T follicular helper cell (primary cell): ENCODE measurements at regions not wholly inside any gene's neighbourhood (a gene's known extent, or its start where the extent isn't known, plus 50 kb on each side); places are given as distances from the start of the nearest gene placed in this dataset.
"Not testable (repeated sequence)": the region's sequence is repeated elsewhere in the genome, so short reads cannot be mapped to it uniquely, and the experiment has no call there.

Experiments used
- DNase-seq: peaks from one replicate; pipeline ENCODE4 v3.0.0-alpha.2; 2020; ENCODE audit warnings: low read depth

DNA sequence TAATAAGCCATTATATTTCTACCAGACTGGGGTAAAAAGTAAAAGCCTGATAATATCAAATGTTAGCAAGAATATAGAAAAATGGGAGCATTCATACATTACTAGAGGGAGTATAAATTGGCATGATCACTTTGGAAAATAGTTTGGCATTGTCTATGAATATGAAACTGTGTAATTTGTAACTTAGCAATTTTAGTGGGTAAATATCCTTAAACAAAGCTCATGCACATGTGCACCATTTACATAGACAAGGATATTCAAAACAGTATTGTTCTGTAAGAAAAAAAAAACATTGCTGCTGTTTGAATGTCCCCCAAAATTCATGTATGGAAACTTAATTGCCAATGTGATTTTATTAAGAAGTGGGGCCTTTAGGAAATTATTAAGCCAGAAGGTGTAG, 166.4 kb upstream of the SLC27A6 start:
- DNase-seq: no peak

DNA sequence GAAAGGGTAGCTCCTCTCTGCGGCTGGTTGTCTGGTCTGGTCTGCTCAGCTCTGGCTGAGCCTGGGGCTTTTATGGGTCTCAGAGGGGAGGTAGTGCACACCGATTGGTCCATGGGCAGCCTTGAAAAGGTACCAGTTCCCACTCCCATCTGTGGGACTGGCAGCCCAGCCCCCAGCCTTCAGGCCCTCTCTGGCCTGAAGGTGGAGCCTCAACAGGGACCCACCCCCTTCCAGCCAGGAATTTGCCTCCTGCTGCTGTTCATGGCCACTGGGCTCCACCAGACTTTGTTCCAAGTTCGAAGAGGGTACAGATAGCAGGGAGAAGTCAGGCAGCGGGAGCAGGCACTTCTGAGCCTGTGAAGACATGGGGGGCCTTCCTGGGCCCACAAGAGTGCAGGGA, 165.3 kb upstream of the SLC27A6 start:
- no peak for DNase-seq

DNA sequence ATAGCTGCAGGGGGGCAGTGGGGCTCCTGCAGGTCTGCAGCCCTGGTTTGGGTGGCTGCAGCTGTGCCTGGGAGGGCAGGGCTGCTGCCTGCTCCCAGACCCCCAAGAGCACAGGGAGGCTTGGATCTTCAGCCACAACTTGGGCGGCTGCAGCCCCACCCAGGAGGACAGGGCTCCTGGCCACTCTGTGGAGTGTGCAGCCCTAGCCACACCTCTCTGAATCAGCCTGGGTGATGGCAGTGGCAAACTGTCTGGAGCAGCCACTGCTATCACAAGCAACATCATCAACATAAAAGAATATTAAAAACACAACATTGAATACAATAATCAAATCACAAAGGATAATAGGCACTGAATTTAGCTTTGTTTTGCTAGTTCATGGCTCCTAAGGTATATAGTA, 164.9 kb upstream of the SLC27A6 start:
- DNase-seq: no peak

DNA sequence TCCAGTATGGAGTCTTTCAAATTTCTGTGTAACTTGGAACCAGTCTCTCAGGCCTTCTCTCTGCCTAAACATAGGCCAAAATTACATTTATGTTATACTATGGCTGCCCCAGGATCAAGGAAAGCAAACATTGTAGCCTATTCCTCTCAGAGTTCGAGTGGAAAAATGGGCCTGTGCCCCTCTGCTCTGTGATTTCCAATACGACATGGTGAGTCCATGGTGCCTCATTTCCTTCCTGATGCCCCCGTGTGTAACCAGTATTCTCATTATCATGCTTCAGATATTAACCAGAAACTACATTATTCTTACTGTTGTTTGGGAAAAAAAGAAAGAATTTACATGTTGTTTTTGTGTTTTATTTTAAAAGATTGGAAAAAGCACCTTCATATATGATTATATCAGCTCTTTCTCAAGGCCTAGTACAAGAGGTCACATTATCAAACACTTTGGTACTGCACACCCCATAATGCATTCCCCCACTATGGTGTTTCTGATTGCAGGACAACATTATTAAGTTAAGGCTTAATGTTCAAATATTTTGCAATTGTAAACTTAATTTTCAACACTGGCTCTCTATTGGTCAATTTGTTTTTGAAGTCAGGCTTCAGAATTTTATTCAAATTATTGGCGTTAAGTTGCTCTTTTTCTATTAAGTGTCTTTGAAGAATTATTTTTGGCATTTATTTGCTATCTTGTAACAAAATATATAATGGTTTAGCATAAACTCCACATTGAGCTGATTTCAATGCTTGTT, 151.8 kb upstream of the SLC27A6 start:
- DNase-seq: no peak

DNA sequence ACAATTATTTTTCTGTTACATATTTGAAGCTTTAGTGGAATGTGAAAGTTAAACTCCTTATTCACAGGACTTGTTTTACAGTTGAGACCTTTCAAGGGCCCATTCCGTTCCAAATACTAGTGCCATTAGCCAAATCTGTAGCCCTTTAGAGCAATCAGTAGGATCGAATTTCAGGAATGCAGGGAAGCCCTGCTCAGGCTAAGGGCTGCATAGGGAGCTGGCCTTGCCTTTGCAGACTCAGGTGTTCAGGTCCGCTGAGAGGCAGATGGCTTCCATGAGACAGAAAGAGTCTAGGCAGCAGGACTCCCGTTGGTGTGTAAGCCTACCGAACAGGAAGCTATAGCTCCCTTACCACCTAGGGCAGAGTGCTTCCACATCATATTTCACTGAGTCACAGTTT, 150.1 kb upstream of the SLC27A6 start:
- no peak for DNase-seq

DNA sequence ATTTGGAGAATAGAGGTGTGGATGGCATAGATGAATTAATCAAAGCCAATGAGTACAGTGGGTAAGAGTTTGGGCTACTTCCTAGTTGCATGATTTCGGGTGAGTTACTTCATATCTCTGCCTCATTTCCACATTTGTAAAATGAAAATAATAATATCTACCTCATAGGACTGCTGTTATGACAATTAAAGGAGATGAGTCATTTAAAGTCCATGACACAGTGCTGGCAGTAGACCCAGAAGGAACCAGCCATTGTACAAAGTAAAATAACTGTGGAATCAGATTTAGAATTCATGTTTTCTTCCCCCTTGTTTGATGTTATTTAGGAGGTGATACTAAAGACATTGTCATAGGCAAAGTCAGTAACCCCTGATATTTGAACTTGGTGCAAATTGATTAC, 139.5 kb upstream of the SLC27A6 start:
- no peak for DNase-seq

DNA sequence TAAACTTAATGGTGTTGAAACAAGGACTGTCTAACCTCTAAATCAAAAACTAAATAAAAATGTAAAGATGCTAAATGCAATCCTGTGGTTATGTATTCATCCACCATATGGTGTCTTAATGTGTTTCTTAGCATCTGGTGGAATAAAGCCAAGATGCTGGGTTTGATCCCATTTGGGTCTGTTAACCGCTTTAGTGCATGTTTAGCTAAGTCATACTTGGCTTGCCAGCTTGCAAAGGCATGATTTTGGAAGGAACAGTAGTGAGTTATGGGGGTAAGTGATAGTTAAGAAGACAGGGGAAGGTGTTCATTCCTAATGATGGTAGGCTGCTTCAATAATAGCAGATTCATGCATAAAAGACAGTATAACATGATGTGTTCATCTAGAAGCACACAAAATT, 139.0 kb upstream of the SLC27A6 start:
- DNase-seq: no peak

DNA sequence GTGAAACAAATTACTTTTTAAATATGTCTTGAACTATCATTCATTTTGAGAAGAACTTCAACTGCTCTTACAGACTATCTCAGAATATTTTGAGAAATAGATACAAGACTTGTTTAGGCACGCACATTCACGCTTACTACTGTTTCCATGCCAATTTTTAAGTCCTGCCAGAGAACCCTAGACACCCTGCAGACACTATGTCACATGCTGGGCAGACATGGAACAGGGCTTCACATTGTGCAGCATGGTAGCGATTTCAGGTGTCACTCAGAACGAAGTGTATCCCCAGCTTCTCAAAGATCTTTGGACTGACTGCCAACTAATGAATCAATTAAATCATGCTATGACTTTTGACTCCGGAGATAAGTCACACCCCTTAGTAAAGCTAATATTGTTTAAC, 128.7 kb upstream of the SLC27A6 start:
- DNase-seq: no peak

DNA sequence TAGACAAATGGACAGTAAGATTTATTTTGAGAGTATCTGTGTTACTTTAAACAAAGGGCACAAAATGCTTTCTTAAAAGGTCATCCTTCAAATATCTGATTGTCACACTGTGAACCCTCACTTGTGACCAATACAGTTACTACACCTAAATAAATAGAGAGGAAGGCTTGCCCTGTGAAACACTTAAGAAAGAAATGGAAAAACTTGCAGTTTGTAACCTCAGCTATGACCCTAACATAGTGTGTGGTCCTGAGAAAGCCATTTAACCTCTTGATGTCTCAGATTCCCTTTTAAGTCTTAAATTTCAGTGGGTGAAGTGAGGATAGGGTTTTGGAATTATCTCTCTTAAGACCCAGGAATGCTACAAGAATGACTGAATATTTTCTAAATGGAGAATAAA, 126.7 kb upstream of the SLC27A6 start:
- no peak for DNase-seq

DNA sequence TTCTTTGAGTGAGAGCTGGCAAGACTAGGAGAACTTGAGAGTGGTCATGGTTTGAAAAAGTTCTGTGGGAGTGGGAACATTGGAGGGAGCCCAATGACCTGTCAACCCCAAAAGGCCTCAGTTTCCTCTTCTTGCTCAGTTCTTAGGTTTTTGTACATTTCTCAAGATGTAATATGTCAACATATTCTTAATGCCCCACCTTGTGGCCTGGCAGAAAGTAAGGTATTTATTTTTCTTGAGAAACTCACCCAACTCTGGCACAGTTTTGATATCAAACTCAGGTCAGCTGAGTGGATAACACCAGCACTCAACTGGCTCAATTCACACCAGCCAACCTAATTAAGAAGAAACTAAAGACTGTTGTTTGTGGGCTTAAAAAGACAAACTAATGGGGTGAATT, 123.0 kb upstream of the SLC27A6 start:
- no peak for DNase-seq

DNA sequence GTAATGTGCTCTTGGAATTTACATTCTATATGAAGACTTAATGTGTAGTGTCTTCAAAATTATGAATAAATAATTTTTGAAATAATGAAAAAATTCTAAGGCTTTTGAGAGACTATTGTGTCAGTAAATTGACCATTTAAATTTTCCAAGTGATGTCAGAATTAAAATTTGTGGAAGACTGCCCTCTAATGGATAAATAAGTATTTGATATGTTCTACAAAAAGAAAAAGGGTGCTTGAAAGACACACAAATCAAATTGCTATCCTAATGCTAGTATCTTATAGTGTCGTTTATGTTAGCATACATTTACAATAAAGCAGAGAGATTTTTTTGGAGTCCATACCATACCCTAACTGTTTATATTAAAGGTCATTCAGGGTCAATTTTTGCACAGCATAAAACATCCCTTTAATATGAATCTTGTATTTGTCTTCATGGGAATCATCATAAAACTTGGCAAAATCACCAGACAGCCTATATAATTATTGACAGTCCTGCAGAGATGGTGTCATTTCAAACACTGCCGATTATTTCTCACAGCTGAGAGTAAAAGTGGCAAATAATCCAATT, 120.8 kb upstream of the SLC27A6 start:
- no peak for DNase-seq

DNA sequence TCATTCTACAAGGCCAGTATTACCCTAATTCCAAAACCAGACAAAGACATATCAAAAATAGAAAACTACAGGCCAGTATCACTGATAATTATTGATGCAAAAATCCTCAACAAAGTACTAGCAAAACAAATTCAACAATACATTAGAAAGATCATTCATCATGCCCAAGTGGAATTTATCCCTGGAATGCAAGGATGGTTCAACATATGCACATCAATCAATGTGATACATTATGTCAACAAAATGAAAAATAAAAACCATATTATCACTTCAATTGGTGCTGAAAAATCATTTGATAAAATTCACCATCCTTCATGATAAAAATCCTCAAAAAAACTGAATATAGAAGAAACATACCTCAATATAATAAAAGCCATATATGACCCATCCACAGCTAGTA, 115.2 kb upstream of the SLC27A6 start:
- no peak for DNase-seq

DNA sequence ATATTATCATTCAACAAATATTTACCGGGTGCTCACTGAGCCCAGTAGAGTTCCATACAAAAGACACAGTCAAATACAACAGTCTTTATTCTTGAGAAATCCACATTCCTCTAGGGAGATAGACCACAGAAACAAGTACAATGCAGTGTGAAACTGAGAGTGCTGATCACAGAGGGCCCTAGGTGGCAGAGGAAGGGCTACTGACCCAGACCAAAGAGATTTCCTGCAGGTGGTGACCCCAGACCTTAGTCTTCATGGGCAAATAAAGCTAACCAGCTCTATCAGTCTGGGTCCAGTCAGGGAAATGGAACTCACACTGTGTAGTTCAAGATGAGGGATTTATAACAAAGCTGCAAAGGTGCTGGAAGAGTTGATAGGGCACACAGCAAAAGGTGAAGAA, 110.4 kb upstream of the SLC27A6 start:
- DNase-seq: no peak

DNA sequence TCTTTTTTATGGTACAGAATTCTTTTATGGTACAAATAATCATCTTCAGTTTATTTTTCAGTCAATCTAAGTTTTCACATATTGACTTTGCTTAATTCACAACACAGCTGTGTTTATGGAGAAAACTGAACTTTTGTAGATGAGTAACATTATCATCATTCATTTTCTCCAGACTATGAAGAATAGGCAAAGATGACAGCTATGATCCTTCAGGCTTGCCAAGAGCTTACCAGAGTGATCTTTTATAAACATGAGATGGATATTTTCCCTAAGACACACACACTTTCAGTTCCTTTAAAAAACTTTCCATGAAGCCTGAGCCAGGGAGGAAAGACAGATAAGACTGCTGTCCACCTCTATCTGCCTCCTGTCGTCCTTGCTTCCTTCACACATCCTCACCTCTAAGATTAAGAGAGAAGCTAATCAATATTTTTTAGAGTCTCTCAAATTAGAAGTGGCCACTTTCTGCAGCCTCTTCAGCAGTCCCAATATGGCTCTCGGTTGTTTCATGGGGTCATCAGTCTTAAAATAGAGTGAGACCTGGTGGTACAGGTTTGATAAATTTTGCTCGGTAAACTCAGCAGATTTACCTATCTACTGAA, 108.1 kb upstream of the SLC27A6 start:
- no peak for DNase-seq

DNA sequence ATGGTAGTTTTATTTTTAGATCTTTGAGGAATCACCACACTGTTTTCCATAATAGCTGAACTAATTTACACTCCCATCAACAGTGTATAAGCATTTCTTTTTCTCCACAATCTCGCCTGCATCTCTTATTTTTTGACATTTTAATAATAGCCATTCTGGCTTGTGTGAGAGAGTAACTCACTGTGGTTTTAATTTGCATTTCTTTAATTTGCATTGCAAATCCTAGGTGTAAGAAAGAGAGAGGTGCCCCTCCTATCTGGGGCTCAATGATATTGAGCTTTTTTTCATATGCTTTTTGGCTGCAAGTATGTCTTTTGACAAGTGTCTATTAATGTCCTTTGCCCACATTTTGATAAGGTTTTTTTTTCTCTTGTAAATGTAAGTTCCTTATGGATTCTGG, 106.3 kb upstream of the SLC27A6 start:
- no peak for DNase-seq

DNA sequence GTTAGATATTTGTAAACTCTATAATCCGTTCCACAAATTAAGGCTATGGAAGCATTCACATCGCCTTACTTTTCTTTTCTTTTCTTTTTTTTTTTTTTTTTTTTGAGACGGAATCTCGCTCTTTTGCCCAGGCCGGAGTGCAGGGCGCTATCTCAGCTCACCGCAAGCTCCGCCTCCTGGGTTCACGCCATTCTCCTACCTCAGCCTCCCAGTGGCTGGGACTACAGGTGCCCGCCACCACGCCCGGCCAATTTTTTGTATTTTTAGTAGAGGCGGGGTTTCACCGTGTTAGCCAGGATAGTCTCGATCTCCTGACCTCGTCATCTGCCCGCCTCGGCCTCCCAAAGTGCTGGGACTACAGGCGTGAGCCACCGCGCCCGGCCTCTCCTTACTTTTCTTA, 104.1 kb upstream of the SLC27A6 start:
- DNase-seq: not testable (repeated sequence)

DNA sequence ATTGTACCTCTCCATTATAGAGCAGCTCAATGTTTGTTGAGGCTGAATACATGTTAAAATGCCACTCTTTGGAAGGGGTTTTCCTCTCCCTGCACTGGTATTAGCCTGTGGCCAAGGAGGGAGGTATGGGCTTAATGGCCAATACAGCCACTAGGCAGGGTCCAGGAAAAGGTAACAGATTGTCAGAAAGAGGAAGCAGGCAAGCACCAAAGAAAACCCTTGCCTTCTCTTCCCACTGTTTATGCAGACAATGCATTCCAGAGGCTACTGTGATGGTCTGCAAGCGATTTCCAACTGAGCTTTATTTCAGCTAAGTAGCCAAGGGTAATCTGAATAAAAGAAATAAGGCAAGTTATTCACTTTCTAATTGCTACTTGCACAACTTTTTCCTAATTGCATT, 95.3 kb upstream of the SLC27A6 start:
- DNase-seq: no peak

DNA sequence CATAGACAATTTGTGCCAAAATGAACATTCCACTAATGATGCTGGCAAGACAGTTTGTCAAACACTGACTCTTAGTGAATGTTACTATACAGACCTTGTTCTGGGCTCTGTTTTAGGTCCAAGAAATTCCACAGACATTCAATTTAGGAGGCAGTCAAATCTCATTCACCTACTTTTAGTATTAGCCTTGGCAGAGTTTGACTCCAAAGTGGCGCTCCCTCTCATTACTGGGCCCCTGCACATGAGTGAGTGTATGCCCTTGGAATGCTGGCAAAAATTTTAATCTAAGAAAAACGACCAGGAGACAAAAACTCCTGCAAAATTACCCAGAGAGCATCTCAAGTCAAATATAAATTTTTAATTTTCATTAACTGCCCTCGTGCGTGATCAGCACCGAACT, 94.9 kb upstream of the SLC27A6 start:
- no peak for DNase-seq

DNA sequence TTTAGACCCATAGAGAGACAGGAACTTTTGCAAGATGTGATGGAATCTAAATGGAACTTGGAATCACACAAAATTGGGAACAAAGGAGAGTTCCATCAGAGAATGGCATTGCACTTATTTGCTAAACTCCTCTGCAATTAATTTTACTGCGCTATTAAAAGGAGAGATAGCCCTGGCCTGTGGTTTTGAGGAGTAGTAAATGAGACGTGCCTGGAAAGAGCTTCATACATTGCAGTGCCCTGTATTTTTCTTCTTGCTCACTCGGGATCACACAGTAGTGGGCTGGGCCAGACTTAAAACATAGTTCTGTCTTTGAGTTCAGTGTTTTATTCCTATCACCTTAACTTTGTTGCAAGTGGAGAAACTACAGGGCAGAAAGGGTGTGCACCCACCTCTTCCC, 94.4 kb upstream of the SLC27A6 start:
- DNase-seq: no peak

DNA sequence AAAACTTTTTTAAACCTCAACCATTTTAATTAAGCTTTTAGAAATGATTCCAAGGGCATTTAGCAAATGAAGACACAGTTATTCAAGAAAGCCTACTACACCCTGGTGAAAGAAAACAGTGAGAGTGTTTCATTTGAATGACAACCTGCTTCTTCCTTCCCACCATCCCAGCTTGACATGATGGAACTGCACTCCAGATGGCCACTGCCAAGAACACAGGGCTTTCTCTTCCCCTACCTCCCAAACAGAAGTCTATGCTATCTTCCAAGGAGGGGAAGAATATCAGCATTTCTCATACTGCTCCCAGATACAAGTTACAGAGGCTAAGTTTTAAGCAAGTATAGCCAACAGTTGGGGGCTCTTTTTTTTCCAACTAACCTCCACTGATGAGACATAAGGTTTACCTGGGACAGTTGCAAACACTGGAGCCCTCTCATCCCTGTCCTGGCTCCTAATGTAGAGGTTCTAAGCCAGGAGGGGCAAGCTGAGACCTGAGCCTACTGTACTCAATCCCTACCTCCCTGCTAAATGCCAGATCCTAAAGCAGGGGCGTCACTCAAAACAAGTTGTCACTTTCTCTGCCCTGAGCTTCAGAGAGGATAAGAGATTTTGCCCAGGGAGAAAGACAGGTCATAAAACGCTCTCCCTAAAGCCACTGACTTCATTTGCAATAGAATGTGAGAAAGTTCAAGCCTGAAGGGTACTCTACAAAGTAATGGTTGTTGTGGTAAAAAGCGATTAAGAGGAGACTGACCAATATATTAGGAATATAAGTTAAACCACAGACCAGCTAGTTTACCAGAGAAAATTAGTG, 88.5 kb upstream of the SLC27A6 start:
- no peak for DNase-seq

DNA sequence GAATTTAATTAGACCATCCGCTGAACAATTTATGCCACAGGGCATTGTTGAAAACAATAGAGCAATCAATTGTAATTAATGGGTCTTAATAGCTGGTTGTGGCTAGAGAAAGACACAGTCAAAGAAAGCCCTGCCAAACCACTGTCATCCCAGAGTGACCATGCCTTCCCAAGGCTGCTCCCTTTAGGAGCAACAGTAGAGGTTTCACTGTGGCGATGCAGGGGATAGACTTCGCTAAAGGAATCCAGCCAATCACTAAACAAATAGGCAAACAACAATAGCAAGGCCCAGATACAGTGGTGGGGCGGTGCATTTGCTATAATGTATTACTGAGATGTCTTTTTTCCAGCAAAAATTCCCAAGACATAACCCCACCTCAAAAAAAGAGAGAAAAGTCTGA, 87.8 kb upstream of the SLC27A6 start:
- DNase-seq: no peak

DNA sequence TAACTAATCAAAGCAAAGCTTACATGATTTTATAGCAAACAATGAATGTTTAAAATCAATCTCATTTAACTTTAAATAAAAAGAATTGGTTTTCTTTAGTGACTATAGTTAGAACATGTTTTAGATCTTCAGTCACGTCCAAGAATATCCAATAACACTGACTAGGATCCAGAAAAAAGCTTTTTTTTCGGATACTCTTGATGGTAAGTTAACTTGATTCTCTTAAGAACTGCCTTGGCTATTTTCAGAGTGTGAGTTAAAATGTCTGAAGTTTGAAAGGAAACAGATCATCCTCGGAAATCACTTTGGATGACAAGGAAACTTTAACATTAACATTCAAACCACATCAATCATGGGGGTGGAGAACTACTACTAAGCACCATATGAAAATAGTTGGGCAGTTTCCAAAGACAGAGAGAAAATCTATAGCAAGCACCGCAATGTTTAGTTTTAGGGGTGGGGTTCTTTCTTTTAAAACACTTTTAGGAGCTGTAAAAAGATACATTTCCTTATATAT, 83.7 kb upstream of the SLC27A6 start:
- DNase-seq: no peak
